Adipocyte (in vitro differentiated cells): ENCODE measurements at regions not wholly inside any gene's neighbourhood (a gene's known extent, or its start where the extent isn't known, plus 50 kb on each side); places are given as distances from the start of the nearest gene placed in this dataset.

ENCODE experiments used
- DNase-seq: peaks from one replicate; pipeline ENCODE4 v3.0.0-alpha.2; 2015; ENCODE audit warnings: low read depth
- H3K27me3 ChIP-seq: replicated peaks from 2 replicates; pipeline ENCODE4 v1.7.0; 2013; ENCODE audit warnings: mild to moderate bottlenecking, low read length, moderate library complexity; ENCODE audit not compliant: control insufficient read depth, insufficient read depth
- H3K36me3 ChIP-seq: 2 replicates; pipeline ENCODE4 v1.7.0; 2013; ENCODE audit warnings: low read length, mild to moderate bottlenecking, moderate library complexity; ENCODE audit not compliant: control insufficient read depth, insufficient read depth, severe bottlenecking
- H3K4me1 ChIP-seq: 2 replicates; pipeline ENCODE4 v1.7.0; 2013; ENCODE audit warnings: mild to moderate bottlenecking, low read length, moderate library complexity; ENCODE audit not compliant: control insufficient read depth, insufficient read depth
- H3K4me3 ChIP-seq: 2 replicates; pipeline ENCODE4 v1.7.0; 2013; ENCODE audit warnings: mild to moderate bottlenecking, low read length, moderate library complexity
- H3K9ac ChIP-seq: 2 replicates; pipeline ENCODE4 v1.7.0; 2013; ENCODE audit warnings: mild to moderate bottlenecking, low read length, moderate library complexity
- H3K9me3 ChIP-seq: 2 replicates; pipeline ENCODE4 v1.7.0; 2013; ENCODE audit warnings: mild to moderate bottlenecking, low read length, moderate library complexity; ENCODE audit not compliant: control insufficient read depth

DNA sequence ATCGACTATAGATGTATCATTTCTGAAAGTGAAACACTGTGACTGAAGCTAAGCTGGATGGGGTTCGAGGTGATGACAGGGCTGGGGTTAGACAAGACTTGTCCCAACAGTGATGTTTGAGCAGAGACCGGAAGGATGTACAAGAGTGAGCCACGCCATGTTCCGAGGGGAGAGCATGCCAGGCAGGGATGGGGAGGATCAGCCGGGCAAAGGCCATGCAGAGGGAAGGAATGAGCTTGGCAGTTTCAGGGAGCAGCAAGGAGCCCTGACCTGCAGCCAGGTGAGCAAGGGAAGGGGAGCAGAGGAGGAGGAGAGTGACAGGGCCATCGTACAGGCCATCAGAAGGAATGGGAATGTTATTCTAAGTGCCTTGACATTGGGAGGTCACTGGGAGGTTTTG is 114.9 kb upstream of the GPR26 start:
- no peaks in the 10 kb centered on the region for H3K9me3 ChIP-seq
- no peak overlapping the region for H3K4me3 ChIP-seq
- DNase-seq, result no peak
- H3K27me3 ChIP-seq, result peaks cover 59% of the 10 kb centered on the region
- H3K9ac ChIP-seq, result no peak overlapping the region
- no peaks in the 10 kb centered on the region for H3K36me3 ChIP-seq
- H3K4me1 ChIP-seq, result no peaks in the 10 kb centered on the region

GRCh38 chr10:123552760-123553554 is 113.2 kb upstream of the GPR26 start:
- H3K9ac ChIP-seq, result no peak overlapping the region
- no peak overlapping the region for H3K4me3 ChIP-seq
- H3K9me3 ChIP-seq, result no peaks in the 10 kb centered on the region
- DNase-seq, result no peak
- no peaks in the 10 kb centered on the region for H3K36me3 ChIP-seq
- peaks cover 57% of the 10 kb centered on the region for H3K27me3 ChIP-seq
- no peaks in the 10 kb centered on the region for H3K4me1 ChIP-seq

GRCh38 chr10:123553810-123554430 is 112.2 kb upstream of the GPR26 start:
- Histone ChIP-seq H3K36me3 (no peaks in the 10 kb centered on the region), H3K9me3 (no peaks in the 10 kb centered on the region), H3K4me1 (no peaks in the 10 kb centered on the region), H3K27me3 (peaks cover 54% of the 10 kb centered on the region), H3K4me3 (no peak overlapping the region), H3K9ac (no peak overlapping the region)
- DNase-seq, result no peak

DNA sequence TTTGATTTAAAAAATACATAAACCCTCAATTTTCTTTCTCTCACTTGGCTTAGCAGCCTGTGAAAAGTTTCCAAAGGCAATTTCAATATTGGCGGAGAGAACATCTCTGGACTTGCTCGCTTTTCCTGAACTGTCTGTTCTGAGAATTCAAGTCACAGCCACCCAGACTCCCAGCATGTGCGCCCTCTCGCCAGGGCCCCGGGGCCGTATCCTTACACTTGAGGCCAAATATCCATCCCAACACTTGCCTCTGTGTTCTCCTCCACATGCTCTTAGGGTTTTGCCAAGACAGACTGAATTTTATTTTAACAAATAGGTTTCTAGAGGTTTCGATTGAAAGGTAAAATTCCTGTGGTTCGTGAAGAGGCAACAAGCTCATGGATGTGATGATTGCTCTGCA is 111.5 kb upstream of the GPR26 start:
- H3K4me3 ChIP-seq, result no peak overlapping the region

DNA sequence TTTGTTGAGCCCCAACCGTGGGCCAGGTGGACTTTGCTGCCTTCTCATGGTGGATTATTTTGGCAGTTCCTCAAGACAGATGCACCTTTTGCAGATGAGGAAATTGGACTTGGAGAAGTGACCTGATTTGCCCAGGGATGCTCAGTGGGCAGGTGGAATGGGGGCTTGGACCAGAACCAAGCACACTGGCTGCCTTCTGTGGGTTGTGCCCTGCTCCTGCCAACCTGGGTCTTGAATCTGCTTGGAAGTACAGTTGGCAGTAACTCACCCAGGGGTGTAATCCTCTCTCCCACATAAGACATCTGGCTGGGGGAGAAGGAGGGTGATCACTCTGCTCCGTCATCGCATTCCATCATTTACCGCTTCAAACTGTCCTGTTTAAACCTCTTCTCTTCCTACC is 110.5 kb upstream of the GPR26 start:
- Histone ChIP-seq H3K36me3 (no peaks in the 10 kb centered on the region), H3K4me1 (no peaks in the 10 kb centered on the region), H3K9me3 (no peaks in the 10 kb centered on the region), H3K9ac (no peak overlapping the region), H3K4me3 (no peak overlapping the region), H3K27me3 (peaks cover 50% of the 10 kb centered on the region)
- DNase-seq, result no peak

More for the DNA sequence above, 111.5 kb upstream of the GPR26 start:
- no peak for DNase-seq
- H3K36me3 ChIP-seq, result no peaks in the 10 kb centered on the region
- no peaks in the 10 kb centered on the region for H3K9me3 ChIP-seq
- peaks cover 49% of the 10 kb centered on the region for H3K27me3 ChIP-seq
- H3K4me1 ChIP-seq, result no peaks in the 10 kb centered on the region
- no peak overlapping the region for H3K9ac ChIP-seq

- no peaks in the 10 kb centered on the region for H3K4me1 ChIP-seq
- H3K4me3 ChIP-seq, result no peak overlapping the region
- no peak for DNase-seq
- no peaks in the 10 kb centered on the region for H3K36me3 ChIP-seq
- no peak overlapping the region for H3K9ac ChIP-seq
- H3K27me3 ChIP-seq, result peaks cover 45% of the 10 kb centered on the region
- no peaks in the 10 kb centered on the region for H3K9me3 ChIP-seq
Measured at GRCh38 chr10:123556049-123556448, 110.1 kb upstream of the GPR26 start.

DNA sequence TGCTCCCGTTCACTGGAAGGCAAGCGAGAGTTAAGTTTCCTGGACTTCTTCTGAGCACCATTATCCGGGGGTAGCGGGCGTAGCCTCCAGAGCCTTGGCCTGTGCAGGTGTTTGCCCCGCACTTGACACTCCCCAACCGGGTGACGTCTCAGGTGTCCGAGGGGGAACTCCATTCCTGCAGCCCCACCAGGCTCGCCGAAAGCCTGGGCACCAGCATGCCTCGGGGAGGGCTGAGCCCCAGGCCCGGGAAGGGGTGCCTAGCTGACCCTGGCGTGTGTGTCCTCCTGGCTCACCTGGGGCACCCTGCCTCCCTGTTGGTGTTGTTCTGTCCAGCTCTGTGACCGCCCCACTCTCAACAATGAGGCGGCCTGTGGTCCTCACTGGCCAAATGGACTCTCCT is 109.4 kb upstream of the GPR26 start:
- no peak for DNase-seq
- no peak overlapping the region for H3K9ac ChIP-seq
- no peaks in the 10 kb centered on the region for H3K36me3 ChIP-seq
- H3K4me3 ChIP-seq, result no peak overlapping the region
- H3K4me1 ChIP-seq, result no peaks in the 10 kb centered on the region
- H3K9me3 ChIP-seq, result no peaks in the 10 kb centered on the region
- H3K27me3 ChIP-seq, result peaks cover 39% of the 10 kb centered on the region

DNA sequence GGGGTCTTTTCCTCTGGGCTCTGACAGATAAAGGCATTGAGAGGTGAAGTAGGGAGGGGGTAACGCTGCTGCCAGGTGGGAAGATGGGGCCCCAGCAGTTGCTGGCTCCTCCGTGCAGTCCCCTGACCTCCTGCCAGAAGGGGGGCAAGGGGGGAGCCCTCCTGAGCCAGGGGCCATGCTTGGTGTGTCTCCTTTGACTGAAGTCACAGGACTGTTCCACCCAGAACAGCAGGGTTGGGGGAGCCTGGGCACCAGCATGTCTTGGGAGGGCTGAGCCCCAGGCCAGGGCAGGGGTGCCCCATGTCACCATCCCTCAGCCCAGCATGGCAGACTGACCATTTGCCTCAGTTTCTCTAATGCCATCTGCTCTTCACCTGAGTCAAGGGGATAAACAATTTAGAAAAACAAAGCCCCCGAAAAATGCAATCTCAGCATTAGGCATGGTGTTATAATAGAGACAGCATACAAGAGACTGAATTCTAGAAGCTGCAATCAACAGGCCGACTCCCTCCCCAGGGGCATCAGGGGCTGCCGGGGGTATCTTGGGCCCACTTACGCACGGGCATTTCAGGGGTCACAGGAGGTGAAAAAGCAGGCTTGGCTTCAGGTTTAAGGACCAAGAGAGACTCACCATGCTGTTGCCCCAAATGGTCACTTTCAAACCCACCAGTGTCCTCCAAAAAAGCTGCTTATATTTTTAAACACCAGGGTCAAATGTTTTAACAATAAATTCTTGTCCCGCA is 108.6 kb upstream of the GPR26 start:
- Histone ChIP-seq H3K9me3 (no peaks in the 10 kb centered on the region), H3K36me3 (no peaks in the 10 kb centered on the region), H3K4me3 (no peak overlapping the region), H3K27me3 (peaks cover 38% of the 10 kb centered on the region), H3K9ac (no peak overlapping the region), H3K4me1 (no peaks in the 10 kb centered on the region)
- no peak for DNase-seq

- Histone ChIP-seq H3K9me3 (no peaks in the 10 kb centered on the region), H3K36me3 (no peaks in the 10 kb centered on the region), H3K4me3 (no peak overlapping the region), H3K4me1 (no peaks in the 10 kb centered on the region), H3K9ac (no peak overlapping the region), H3K27me3 (peaks cover 30% of the 10 kb centered on the region)
- no peak for DNase-seq
Measured at GRCh38 chr10:123558651-123559050, 107.5 kb upstream of the GPR26 start.

DNA sequence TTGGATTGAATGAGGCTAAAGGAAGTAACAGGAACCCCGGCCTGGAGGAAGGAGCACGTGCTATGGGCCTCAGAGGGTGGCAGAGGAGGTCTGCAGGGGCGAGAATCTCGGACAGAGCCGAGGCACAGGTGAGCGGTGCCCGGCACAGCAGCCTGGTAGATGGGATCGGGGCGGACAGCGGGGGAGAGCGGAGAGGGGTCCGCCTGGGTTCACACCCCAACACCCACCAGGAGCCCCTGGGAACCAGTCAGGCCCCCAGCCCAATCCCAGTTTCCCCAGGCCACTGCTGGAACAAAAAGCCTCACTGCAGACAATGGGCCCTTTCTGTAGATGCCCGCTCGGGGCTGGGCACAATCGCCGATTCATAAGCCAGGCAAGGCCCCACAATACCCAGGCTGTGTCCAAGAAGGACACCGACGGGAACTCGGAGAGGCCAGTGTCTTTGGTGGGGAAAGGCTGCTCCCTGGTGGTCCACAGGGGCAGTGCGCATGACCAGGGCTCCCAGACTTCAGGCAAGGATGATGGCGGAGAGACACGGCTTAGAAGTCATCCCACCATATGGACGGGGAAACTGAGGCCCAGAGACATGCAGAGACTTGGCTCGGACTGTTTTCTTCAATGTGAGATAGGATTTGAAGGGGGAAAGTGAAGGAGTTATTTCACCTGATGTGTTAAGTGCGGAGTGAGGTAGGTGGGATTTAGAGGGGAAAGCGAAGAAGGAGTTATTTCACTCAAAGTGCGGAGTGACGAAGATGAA is 106.9 kb upstream of the GPR26 start:
- Histone ChIP-seq H3K9me3 (no peaks in the 10 kb centered on the region), H3K27me3 (peaks cover 29% of the 10 kb centered on the region), H3K9ac (no peak overlapping the region), H3K36me3 (no peaks in the 10 kb centered on the region), H3K4me1 (no peaks in the 10 kb centered on the region), H3K4me3 (no peak overlapping the region)
- DNase-seq, result peak; percentile 76

DNA sequence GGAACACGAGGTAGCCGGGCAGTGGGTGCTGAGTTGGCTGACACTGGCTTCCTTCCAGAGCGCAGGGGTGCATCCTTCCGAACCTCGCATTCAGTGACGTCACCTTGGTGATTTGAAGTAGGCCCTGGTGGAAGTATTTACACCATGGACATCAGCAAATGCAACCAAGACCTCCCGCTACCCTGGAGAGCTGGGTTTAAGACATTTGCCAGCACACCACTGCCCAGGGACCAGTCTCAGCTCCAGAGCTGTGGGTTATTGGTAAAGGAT is 106.4 kb upstream of the GPR26 start:
- Histone ChIP-seq H3K4me3 (no peak overlapping the region), H3K4me1 (no peaks in the 10 kb centered on the region), H3K9ac (no peak overlapping the region), H3K27me3 (peaks cover 27% of the 10 kb centered on the region), H3K9me3 (no peaks in the 10 kb centered on the region), H3K36me3 (no peaks in the 10 kb centered on the region)
- DNase-seq, result no peak
